ENCODE measurements at regions not wholly inside any gene's neighbourhood (a gene's known extent, or its start where the extent isn't known, plus 50 kb on each side); places are given as distances from the start of the nearest gene placed in this dataset.

DNA sequence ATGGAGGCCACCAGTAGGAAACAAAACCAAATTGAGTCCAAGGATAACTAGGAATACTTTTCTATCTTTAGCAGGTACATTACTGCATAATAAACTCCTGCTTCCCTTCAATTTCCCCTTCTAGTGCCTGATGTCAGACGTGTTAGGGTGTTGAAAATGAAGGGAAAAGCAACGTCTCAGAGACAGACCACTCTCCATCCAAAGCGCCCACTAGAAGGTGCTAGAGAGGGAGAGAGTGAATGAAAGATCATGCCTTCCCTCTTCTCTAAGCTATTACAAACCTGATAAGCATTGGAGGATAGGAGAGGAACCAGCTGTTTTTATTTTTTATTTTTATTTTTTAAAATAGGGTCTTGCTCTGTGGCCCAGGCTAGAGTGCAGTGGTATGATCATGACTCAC, 64.1 kb downstream of the ZNF641 start:
- no CpG with 5 or more reads among the region's 3 CpGs for WGBS
- Histone ChIP-seq H3K9ac (ENCODE audit: low read depth, low read length) (no peak overlapping the region), H3K36me3 (ENCODE audit: insufficient read depth, low read length) (no peaks in the 10 kb centered on the region), H3K4me1 (ENCODE audit: insufficient read depth, low read length) (no peaks in the 10 kb centered on the region), H3K4me3 (ENCODE audit: low read length) (no peak overlapping the region), H3K9me3 (ENCODE audit: insufficient read depth, low read depth, low read length) (no peaks in the 10 kb centered on the region), H3K27me3 (ENCODE audit: insufficient read depth, low read length) (peaks cover 50% of the 10 kb centered on the region), H3K27ac (ENCODE audit: low read depth, low read length) (no peak overlapping the region)

DNA sequence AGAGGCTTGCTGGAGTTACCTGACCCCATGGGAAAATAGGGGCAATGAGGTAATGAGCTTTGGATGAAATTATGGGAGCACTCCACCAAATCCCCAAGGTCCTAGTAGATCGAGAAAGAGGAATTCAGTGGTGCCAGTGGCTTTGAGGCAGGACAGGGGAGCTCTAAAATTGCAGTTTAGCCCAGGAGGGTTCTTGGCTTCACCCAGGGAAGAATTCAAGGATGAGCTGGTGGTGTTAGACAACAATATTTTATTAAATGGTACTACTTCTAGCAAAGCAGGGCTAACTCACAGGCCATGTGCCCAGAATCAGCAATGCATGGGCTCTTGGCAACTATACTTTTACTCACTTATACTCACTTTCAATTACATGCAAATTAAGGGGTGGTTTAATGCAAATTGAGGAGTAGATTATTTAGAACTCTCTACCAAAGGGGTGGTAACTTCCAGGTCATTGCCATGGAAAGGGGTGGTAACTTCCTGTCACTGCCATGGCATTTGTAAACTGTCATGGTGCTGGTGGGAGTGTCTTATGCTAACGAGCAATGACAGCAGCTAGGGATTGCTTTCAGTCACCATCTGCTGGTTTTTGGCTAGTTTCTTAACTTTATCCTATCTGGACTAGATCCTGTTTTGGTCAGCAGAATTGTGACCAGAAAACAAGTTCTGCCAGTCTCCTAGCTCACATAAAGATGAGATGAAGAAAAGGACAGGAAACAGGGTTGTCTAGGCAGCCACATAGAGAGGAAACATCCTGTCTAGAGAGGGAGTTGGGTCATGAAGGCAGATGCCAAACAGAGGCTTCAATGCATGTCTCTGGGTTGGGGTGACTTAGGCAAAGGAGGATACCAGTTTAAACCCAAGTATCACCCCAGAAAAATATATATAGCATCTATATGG, 64.7 kb downstream of the ZNF641 start:
- H3K4me1 ChIP-seq (ENCODE audit: insufficient read depth, low read length): no peaks in the 10 kb centered on the region
- H3K36me3 ChIP-seq (ENCODE audit: insufficient read depth, low read length): no peaks in the 10 kb centered on the region
- no peak overlapping the region for H3K4me3 ChIP-seq (ENCODE audit: low read length)
- WGBS: 93% methylated on average over 2 of the region's 2 CpGs
- H3K9me3 ChIP-seq (ENCODE audit: insufficient read depth, low read depth, low read length): no peaks in the 10 kb centered on the region
- peaks cover 52% of the 10 kb centered on the region for H3K27me3 ChIP-seq (ENCODE audit: insufficient read depth, low read length)
- H3K27ac ChIP-seq (ENCODE audit: low read depth, low read length): no peak overlapping the region
- no peak overlapping the region for H3K9ac ChIP-seq (ENCODE audit: low read depth, low read length)

DNA sequence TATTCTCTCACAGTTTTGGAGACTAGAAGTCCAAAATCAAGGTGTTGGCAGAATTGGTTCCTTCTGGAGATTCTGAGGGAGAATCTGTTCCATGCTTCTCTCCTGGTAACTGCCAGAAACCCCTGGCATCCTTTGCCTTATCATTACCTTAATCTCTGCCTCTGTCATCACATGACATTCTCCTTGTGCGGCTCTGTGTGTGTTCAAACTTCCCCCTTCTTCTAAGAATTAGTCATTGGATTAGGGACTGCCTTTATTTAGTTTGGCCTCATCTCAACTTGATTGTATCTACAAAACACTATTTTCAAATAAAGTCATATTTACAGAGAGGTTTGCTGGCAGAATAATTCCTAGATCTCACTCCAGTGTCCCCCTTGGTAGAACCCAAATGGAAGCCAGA, 68.9 kb downstream of the ZNF641 start:
- Histone ChIP-seq H3K27ac (ENCODE audit: low read depth, low read length) (no peak overlapping the region), H3K4me3 (ENCODE audit: low read length) (no peak overlapping the region), H3K9me3 (ENCODE audit: insufficient read depth, low read depth, low read length) (0 out of 2 replicates have a peak, but pooled peaks cover 1% of the 10 kb centered on the region), H3K9ac (ENCODE audit: low read depth, low read length) (no peak overlapping the region), H3K4me1 (ENCODE audit: insufficient read depth, low read length) (peaks cover 18% of the 10 kb centered on the region), H3K36me3 (ENCODE audit: insufficient read depth, low read length) (no peaks in the 10 kb centered on the region), H3K27me3 (ENCODE audit: insufficient read depth, low read length) (peaks cover 71% of the 10 kb centered on the region)
- 0% methylated on average over 1 of the region's 1 CpG for WGBS

DNA sequence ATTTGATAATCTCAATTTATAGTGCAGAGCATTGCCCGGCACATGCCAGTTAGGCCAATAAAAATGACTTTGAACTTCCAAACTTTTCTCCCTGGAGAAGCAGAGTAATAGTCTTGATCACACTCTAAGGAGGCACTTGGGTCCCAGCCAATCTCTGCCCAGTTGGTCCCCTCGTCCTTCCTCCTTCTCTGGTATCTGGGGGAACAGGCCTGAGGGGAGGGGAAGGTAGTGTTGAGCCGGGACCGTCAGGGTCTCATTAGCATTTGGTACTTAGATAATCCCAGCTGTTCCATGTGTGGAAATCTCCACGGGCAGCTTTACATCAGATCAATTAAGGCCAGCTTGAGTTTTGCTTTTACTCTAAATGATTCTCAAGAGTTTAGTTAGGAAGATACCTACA, 70.1 kb downstream of the ZNF641 start:
- Histone ChIP-seq H3K36me3 (ENCODE audit: insufficient read depth, low read length) (no peaks in the 10 kb centered on the region), H3K9me3 (ENCODE audit: insufficient read depth, low read depth, low read length) (0 out of 2 replicates have a peak, but pooled peaks cover 4% of the 10 kb centered on the region), H3K27me3 (ENCODE audit: insufficient read depth, low read length) (peaks cover 80% of the 10 kb centered on the region), H3K4me1 (ENCODE audit: insufficient read depth, low read length) (peaks cover 18% of the 10 kb centered on the region), H3K27ac (ENCODE audit: low read depth, low read length) (no peak overlapping the region), H3K4me3 (ENCODE audit: low read length) (no peak overlapping the region), H3K9ac (ENCODE audit: low read depth, low read length) (no peak overlapping the region)
- WGBS: 30% methylated on average over 5 of the region's 5 CpGs

GRCh38 chr12:48279601-48280000, 71.1 kb downstream of the ZNF641 start:
- H3K4me1 ChIP-seq (ENCODE audit: insufficient read depth, low read length): peaks cover 18% of the 10 kb centered on the region
- H3K9me3 ChIP-seq (ENCODE audit: insufficient read depth, low read depth, low read length): 0 out of 2 replicates have a peak, but pooled peaks cover 4% of the 10 kb centered on the region
- 10% methylated on average over 1 of the region's 1 CpG for WGBS
- no peak overlapping the region for H3K4me3 ChIP-seq (ENCODE audit: low read length)
- H3K27ac ChIP-seq (ENCODE audit: low read depth, low read length): no peak overlapping the region
- no peaks in the 10 kb centered on the region for H3K36me3 ChIP-seq (ENCODE audit: insufficient read depth, low read length)
- H3K27me3 ChIP-seq (ENCODE audit: insufficient read depth, low read length): peaks cover 82% of the 10 kb centered on the region
- H3K9ac ChIP-seq (ENCODE audit: low read depth, low read length): no peak overlapping the region

GRCh38 chr12:48279101-48279500, 71.6 kb downstream of the ZNF641 start:
- peaks cover 18% of the 10 kb centered on the region for H3K4me1 ChIP-seq (ENCODE audit: insufficient read depth, low read length)
- peaks cover 77% of the 10 kb centered on the region for H3K27me3 ChIP-seq (ENCODE audit: insufficient read depth, low read length)
- 0 out of 2 replicates have a peak, but pooled peaks cover 4% of the 10 kb centered on the region for H3K9me3 ChIP-seq (ENCODE audit: insufficient read depth, low read depth, low read length)
- no peak overlapping the region for H3K27ac ChIP-seq (ENCODE audit: low read depth, low read length)
- H3K36me3 ChIP-seq (ENCODE audit: insufficient read depth, low read length): no peaks in the 10 kb centered on the region
- no peak overlapping the region for H3K4me3 ChIP-seq (ENCODE audit: low read length)
- H3K9ac ChIP-seq (ENCODE audit: low read depth, low read length): no peak overlapping the region

GRCh38 chr12:48276621-48277020, 73.5 kb upstream of the OR10AD1 start:
- Histone ChIP-seq H3K4me3 (ENCODE audit: low read length) (no peak overlapping the region), H3K36me3 (ENCODE audit: insufficient read depth, low read length) (no peaks in the 10 kb centered on the region), H3K27ac (ENCODE audit: low read depth, low read length) (no peak overlapping the region), H3K9me3 (ENCODE audit: insufficient read depth, low read depth, low read length) (0 out of 2 replicates have a peak, but pooled peaks cover 4% of the 10 kb centered on the region), H3K27me3 (ENCODE audit: insufficient read depth, low read length) (peaks cover 52% of the 10 kb centered on the region), H3K4me1 (ENCODE audit: insufficient read depth, low read length) (peaks cover 18% of the 10 kb centered on the region), H3K9ac (ENCODE audit: low read depth, low read length) (no peak overlapping the region)
- WGBS: 100% methylated on average over 1 of the region's 2 CpGs

DNA sequence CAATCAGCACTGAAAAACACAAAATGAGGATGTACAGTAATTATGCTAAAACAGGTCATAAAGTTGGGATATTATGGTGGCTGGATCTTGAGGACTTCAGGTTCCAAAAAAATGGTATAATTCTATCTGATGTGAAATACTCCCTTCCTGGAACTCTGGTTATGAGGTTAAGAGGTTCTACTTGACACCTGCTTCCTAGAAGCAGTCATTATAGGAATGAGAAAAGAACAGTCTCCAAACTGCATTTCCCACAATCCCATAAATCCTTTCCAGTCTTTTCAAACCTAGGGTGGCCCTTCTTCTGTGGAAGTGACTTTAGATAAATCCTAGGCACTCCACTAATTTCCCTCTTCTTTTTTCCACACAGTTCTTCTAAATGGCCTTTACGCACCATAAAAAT, 63.7 kb upstream of the OR10AD1 start:
- H3K4me3 ChIP-seq (ENCODE audit: low read length): no peak overlapping the region
- WGBS: 83% methylated on average over 1 of the region's 1 CpG
- H3K4me1 ChIP-seq (ENCODE audit: insufficient read depth, low read length): no peaks in the 10 kb centered on the region
- no peak overlapping the region for H3K9ac ChIP-seq (ENCODE audit: low read depth, low read length)
- no peaks in the 10 kb centered on the region for H3K36me3 ChIP-seq (ENCODE audit: insufficient read depth, low read length)
- no peak overlapping the region for H3K27ac ChIP-seq (ENCODE audit: low read depth, low read length)
- H3K9me3 ChIP-seq (ENCODE audit: insufficient read depth, low read depth, low read length): no peaks in the 10 kb centered on the region
- peaks cover 44% of the 10 kb centered on the region for H3K27me3 ChIP-seq (ENCODE audit: insufficient read depth, low read length)

DNA sequence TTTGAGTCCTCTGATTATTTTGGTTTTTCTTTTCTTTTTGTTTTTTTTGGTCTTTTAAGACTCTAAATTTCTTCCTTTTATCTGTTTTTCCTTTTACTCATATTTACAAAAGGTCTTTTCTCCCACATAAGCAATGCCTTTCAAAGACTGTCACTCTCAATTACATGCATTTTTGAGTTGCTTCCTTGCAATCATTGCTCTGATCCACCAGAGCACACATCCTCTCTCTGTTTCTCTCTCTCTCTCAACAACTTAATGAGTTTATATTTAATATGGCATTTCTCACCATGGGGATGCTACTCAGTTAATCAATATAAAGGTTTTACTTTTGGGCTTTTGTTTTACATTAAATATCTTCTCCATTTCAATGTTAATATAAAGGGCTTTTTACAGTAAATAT, 62.7 kb upstream of the OR10AD1 start:
- Histone ChIP-seq H3K9me3 (ENCODE audit: insufficient read depth, low read depth, low read length) (no peaks in the 10 kb centered on the region), H3K4me1 (ENCODE audit: insufficient read depth, low read length) (no peaks in the 10 kb centered on the region), H3K27me3 (ENCODE audit: insufficient read depth, low read length) (peaks cover 43% of the 10 kb centered on the region), H3K27ac (ENCODE audit: low read depth, low read length) (no peak overlapping the region), H3K36me3 (ENCODE audit: insufficient read depth, low read length) (no peaks in the 10 kb centered on the region), H3K9ac (ENCODE audit: low read depth, low read length) (no peak overlapping the region), H3K4me3 (ENCODE audit: low read length) (no peak overlapping the region)

GRCh38 chr12:48263617-48264016, 60.5 kb upstream of the OR10AD1 start:
- Histone ChIP-seq H3K27me3 (ENCODE audit: insufficient read depth, low read length) (peaks cover 28% of the 10 kb centered on the region), H3K9ac (ENCODE audit: low read depth, low read length) (no peak overlapping the region), H3K9me3 (ENCODE audit: insufficient read depth, low read depth, low read length) (no peaks in the 10 kb centered on the region), H3K27ac (ENCODE audit: low read depth, low read length) (no peak overlapping the region), H3K4me1 (ENCODE audit: insufficient read depth, low read length) (no peaks in the 10 kb centered on the region), H3K36me3 (ENCODE audit: insufficient read depth, low read length) (no peaks in the 10 kb centered on the region), H3K4me3 (ENCODE audit: low read length) (no peak overlapping the region)
- WGBS: no CpG with 5 or more reads among the region's 1 CpG

DNA sequence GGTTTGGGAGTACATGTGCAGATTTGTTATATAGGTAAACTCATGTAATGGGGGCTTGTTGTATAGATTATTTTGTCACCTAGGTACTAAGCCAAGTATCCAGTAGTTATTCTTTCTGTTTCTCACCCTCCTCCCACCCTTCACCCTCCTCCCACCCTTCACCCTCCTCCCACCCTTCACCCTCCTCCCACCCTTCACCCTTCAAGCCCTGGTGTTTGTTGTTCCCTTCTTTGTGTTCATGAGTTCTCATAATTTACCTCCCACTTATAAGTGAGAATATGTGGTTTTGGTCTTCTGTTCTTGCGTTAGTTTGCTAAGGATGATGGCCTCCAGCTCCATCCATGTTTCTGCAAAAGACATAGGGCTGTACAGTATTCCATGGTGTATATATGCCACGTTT, 58.7 kb upstream of the OR10AD1 start:
- Histone ChIP-seq H3K27me3 (ENCODE audit: insufficient read depth, low read length) (peaks cover 22% of the 10 kb centered on the region), H3K9me3 (ENCODE audit: insufficient read depth, low read depth, low read length) (no peaks in the 10 kb centered on the region), H3K27ac (ENCODE audit: low read depth, low read length) (no peak overlapping the region), H3K4me3 (ENCODE audit: low read length) (no peak overlapping the region), H3K36me3 (ENCODE audit: insufficient read depth, low read length) (no peaks in the 10 kb centered on the region), H3K9ac (ENCODE audit: low read depth, low read length) (no peak overlapping the region), H3K4me1 (ENCODE audit: insufficient read depth, low read length) (no peaks in the 10 kb centered on the region)
- WGBS: 86% methylated on average over 1 of the region's 2 CpGs
